Thoracic aorta (tissue), 2 donors: ENCODE measurements at regions not wholly inside any gene's neighbourhood (a gene's known extent, or its start where the extent isn't known, plus 50 kb on each side); places are given as distances from the start of the nearest gene placed in this dataset.
A peak's percentile ranks its signal among the peaks of the same experiment; 100 is the strongest.

Experiments used
- ATAC-seq: fragments of 150-250 bp; one replicate; pipeline ENCODE4 v1.8.0; 2017; ENCODE audit warnings: low read depth; ENCODE audit not compliant: insufficient number of reproducible peaks, low FRiP score
- DNase-seq: peaks from one replicate; pipeline ENCODE4 v3.0.0-alpha.2; 2020; ENCODE audit warnings: low spot score
- H3K27ac ChIP-seq, 2 donors: fragments of 200-600 bp; sonication (generic); 1 replicate in 1 of 2; 2 replicates in 1 of 2; pipeline ENCODE4 v1.5.1; 2016; ENCODE audit warnings: mild to moderate bottlenecking in 2 of 2, moderate library complexity in 2 of 2
- H3K27me3 ChIP-seq: fragments of 200-600 bp; sonication (generic); replicated peaks from 2 replicates; pipeline ENCODE4 v1.6.0; 2016; ENCODE audit warnings: mild to moderate bottlenecking; ENCODE audit not compliant: insufficient read depth
- H3K36me3 ChIP-seq: fragments of 200-600 bp; sonication (generic); one replicate; pipeline ENCODE4 v1.5.1; 2016
- H3K4me1 ChIP-seq, 2 donors: fragments of 200-600 bp; sonication (generic); 1 replicate in 1 of 2; 2 replicates in 1 of 2; pipeline versions ENCODE4 v1.5.1 to v1.6.0; 2016; ENCODE audit warnings: low read depth in 2 of 2, mild to moderate bottlenecking in 1 of 2; ENCODE audit not compliant: control insufficient read depth in 1 of 2
- H3K4me3 ChIP-seq: fragments of 200-600 bp; sonication (generic); 2 replicates; pipeline ENCODE4 v1.5.1; 2016; ENCODE audit warnings: mild to moderate bottlenecking
- H3K9me3 ChIP-seq: fragments of 200-600 bp; sonication (generic); 2 replicates; pipeline ENCODE4 v1.5.1; 2016
- TF ChIP-seq, protein P1 (sequence below): fragments of 200-600 bp; sonication (generic); IDR thresholded peaks from one replicate; pipeline ENCODE4 v1.5.1; 2019; ENCODE audit warnings: antibody characterized with exemption

- Histone ChIP-seq H3K27me3 (no peaks in the 10 kb centered on the region), H3K4me3 (no peak overlapping the region), H3K9me3 (no peaks in the 10 kb centered on the region), H3K4me1 (peaks cover 14 to 23% of the 10 kb centered on the region in 2 donors), H3K27ac (no peak overlapping the region), H3K36me3 (no peaks in the 10 kb centered on the region)
- ATAC-seq (no peak), DNase-seq (no peak)
- TF ChIP-seq, protein P1, sequence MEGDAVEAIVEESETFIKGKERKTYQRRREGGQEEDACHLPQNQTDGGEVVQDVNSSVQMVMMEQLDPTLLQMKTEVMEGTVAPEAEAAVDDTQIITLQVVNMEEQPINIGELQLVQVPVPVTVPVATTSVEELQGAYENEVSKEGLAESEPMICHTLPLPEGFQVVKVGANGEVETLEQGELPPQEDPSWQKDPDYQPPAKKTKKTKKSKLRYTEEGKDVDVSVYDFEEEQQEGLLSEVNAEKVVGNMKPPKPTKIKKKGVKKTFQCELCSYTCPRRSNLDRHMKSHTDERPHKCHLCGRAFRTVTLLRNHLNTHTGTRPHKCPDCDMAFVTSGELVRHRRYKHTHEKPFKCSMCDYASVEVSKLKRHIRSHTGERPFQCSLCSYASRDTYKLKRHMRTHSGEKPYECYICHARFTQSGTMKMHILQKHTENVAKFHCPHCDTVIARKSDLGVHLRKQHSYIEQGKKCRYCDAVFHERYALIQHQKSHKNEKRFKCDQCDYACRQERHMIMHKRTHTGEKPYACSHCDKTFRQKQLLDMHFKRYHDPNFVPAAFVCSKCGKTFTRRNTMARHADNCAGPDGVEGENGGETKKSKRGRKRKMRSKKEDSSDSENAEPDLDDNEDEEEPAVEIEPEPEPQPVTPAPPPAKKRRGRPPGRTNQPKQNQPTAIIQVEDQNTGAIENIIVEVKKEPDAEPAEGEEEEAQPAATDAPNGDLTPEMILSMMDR = no peak
Observed at GRCh38 chr6:139768196-139768595, 393.7 kb upstream of the CITED2 start.

DNA sequence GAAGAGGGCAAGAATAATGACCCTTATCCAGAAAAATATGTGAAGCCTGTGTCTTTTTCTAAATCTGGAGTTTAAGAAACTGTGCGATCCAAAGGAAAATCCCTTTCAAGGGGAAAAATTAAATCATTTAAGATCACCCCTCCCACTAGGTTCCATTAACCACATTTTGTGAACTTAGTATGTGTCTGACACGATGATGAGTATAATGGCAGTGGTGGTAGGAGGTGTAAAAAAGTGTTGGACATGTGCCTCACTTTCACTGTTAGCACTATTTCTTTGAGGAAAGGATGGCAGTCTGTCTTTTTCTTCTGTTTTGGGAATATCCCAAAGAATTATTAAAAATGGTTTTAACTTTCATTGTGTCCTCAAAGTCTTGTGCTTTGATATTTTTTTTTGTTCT is 392.3 kb upstream of the CITED2 start:
- no peaks in the 10 kb centered on the region for H3K36me3 ChIP-seq
- H3K4me1 ChIP-seq = peaks cover 14 to 23% of the 10 kb centered on the region in 2 donors
- H3K4me3 ChIP-seq = no peak overlapping the region
- ATAC-seq = no peak
- H3K9me3 ChIP-seq = no peaks in the 10 kb centered on the region
- DNase-seq = no peak
- no peaks in the 10 kb centered on the region for H3K27me3 ChIP-seq
- H3K27ac ChIP-seq = no peak overlapping the region
- TF ChIP-seq, protein P1 = no peak

GRCh38 chr6:139765825-139766285 is 391.4 kb upstream of the CITED2 start:
- no peak overlapping the region for H3K27ac ChIP-seq
- no peaks in the 10 kb centered on the region for H3K36me3 ChIP-seq
- TF ChIP-seq, protein P1 = no peak

DNA sequence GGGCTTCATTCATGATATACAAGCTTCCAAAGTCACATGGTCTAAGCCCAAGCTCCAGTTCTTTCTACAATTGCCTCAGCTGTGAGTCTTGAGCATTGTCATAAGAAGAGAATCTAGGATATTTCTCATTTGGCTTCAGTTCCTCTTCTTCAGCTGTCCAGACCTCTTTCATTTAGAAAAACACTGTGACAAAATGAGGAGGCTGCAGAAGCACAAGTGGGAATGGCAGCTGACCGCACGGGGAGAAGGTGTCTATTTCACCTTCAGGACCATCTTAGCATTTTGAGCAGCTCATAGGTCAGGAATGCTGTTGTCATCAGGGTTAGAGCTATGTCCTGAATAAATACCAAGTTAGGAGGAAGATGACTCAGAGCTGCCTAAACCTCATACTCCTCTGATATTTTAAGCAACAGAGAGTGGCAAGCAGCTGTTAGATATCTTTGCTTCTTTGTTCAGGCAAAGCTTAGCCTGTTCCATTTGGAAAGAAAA is 390.1 kb upstream of the CITED2 start:
- Histone ChIP-seq H3K27me3 (no peaks in the 10 kb centered on the region), H3K27ac (peak overlapping the region; percentile 31 to 69), H3K9me3 (no peaks in the 10 kb centered on the region), H3K4me3 (no peak overlapping the region), H3K4me1 (peaks cover 14 to 23% of the 10 kb centered on the region in 2 donors), H3K36me3 (no peaks in the 10 kb centered on the region)
- DNase-seq (no peak), ATAC-seq (peak; percentile 92)
- TF ChIP-seq, protein P1 = no peak

More at GRCh38 chr6:139765825-139766285, 391.4 kb upstream of the CITED2 start:
- DNase-seq (no peak), ATAC-seq (no peak)
- no peaks in the 10 kb centered on the region for H3K9me3 ChIP-seq
- peaks cover 14 to 23% of the 10 kb centered on the region in 2 donors for H3K4me1 ChIP-seq
- no peaks in the 10 kb centered on the region for H3K27me3 ChIP-seq
- H3K4me3 ChIP-seq = no peak overlapping the region

DNA sequence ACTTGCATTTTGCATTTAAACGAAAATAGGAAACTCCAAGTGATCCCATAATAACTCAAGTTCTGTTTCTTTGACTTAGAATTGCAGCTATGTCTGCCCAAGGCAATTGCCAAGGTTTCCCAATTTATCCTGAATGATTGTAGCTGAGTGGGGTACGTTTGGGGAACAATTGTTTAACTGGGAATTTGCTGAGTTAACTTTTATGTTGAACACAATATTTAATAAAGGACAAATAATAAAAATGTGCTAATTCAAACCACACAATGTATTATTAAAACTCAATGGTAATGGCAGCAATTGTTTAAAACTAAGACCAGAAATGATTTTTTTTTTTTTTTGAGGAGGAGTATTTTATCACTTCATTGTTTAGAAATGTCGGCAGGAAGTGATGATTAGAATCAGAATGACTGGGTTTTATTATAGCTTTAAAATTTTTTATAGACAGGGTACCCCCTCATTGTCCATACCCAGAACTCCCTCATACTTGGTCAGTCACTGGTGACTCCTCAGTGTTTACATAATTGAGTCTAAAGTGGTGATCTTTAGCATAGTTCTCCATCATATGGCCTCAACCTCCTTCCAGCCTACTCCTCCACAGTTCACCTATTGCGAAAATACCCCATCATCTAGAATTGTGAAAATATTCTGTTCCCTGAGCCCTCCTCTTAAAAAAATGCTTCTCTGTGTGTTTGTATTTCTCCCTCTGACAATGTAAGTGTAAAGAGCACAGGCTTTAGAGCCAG is 389.2 kb upstream of the CITED2 start:
- TF ChIP-seq, protein P1 = no peak
- Histone ChIP-seq H3K36me3 (no peaks in the 10 kb centered on the region), H3K27ac (peak overlapping the region; percentile 31 to 69), H3K9me3 (no peaks in the 10 kb centered on the region), H3K27me3 (no peaks in the 10 kb centered on the region), H3K4me1 (peaks cover 14 to 23% of the 10 kb centered on the region in 2 donors), H3K4me3 (no peak overlapping the region)
- ATAC-seq (no peak), DNase-seq (no peak)
